Fibroblast of skin of right quadriceps (primary cell): ENCODE measurements at regions not wholly inside any gene's neighbourhood (a gene's known extent, or its start where the extent isn't known, plus 50 kb on each side); places are given as distances from the start of the nearest gene placed in this dataset.

ENCODE experiments used
- DNase-seq: peaks from one replicate; pipeline ENCODE4 v3.0.0-alpha.2; 2013

- DNase-seq, result no peak
These were observed 155.7 kb upstream of the SOX1 start for GRCh38 chr13:111911121-111911720.

- no peak for DNase-seq
These were observed 155.0 kb upstream of the SOX1 start for GRCh38 chr13:111911754-111912452.

- no peak for DNase-seq
These were observed 154.5 kb upstream of the SOX1 start for GRCh38 chr13:111912453-111912866.

- DNase-seq, result no peak
These were observed 153.8 kb upstream of the SOX1 start for GRCh38 chr13:111912991-111913760.

- DNase-seq, result no peak
These were observed 153.2 kb upstream of the SOX1 start for GRCh38 chr13:111913761-111914140.

- DNase-seq, result no peak
These were observed 152.5 kb upstream of the SOX1 start for GRCh38 chr13:111914241-111915103.

- no peak for DNase-seq
These were observed 151.8 kb upstream of the SOX1 start for GRCh38 chr13:111915104-111915551.

GRCh38 chr13:111916201-111916600 lies 150.7 kb upstream of the SOX1 start:
- no peak for DNase-seq

GRCh38 chr13:111917086-111917485 lies 149.9 kb upstream of the SOX1 start:
- DNase-seq, result no peak

- no peak for DNase-seq
These were observed 149.0 kb upstream of the SOX1 start for GRCh38 chr13:111917901-111918300.

GRCh38 chr13:111919286-111919685 lies 147.7 kb upstream of the SOX1 start:
- DNase-seq, result no peak

- DNase-seq, result no peak
These were observed 147.1 kb upstream of the SOX1 start for GRCh38 chr13:111919849-111920248.

- DNase-seq, result no peak
These were observed 146.5 kb upstream of the SOX1 start for GRCh38 chr13:111920306-111920931.

GRCh38 chr13:111920932-111921705 lies 145.8 kb upstream of the SOX1 start:
- no peak for DNase-seq

GRCh38 chr13:111922086-111922485 lies 144.9 kb upstream of the SOX1 start:
- DNase-seq, result no peak

- DNase-seq, result no peak
These were observed 143.5 kb upstream of the SOX1 start for GRCh38 chr13:111923439-111923838.

- DNase-seq, result no peak
These were observed 142.8 kb upstream of the SOX1 start for GRCh38 chr13:111923991-111924677.

- DNase-seq, result no peak
These were observed 142.3 kb upstream of the SOX1 start for GRCh38 chr13:111924678-111925075.

- no peak for DNase-seq
These were observed 141.6 kb upstream of the SOX1 start for GRCh38 chr13:111925146-111925875.

GRCh38 chr13:111926501-111927180 lies 140.3 kb upstream of the SOX1 start:
- DNase-seq, result no peak
